IMR-90 (cell line): ENCODE measurements at regions not wholly inside any gene's neighbourhood (a gene's known extent, or its start where the extent isn't known, plus 50 kb on each side); places are given as distances from the start of the nearest gene placed in this dataset.

Experiments
- BHLHE40 ChIP-seq: fragments of 150-350 bp; IDR thresholded peaks from 2 replicates; pipeline ENCODE4 v1.6.1; 2016; ENCODE audit warnings: mild to moderate bottlenecking, low read depth, low read length
- CEBPB ChIP-seq: IDR thresholded peaks from 2 replicates; pipeline ENCODE4 v1.6.1; 2012; ENCODE audit warnings: low read depth, low read length, improper control_type of control experiment
- CTCF ChIP-seq: conservative IDR thresholded peaks from 2 replicates; pipeline ENCODE4 v1.5.1; 2012; ENCODE audit warnings: mild to moderate bottlenecking, low read depth, low read length, improper control_type of control experiment
- ELK1 ChIP-seq: fragments of 150-350 bp; IDR thresholded peaks from 2 replicates; pipeline ENCODE4 v1.6.1; 2016; ENCODE audit warnings: low read depth, mild to moderate bottlenecking, low read length, moderate library complexity, borderline replicate concordance
- FOS ChIP-seq: fragments of 150-350 bp; IDR thresholded peaks from 2 replicates; pipeline ENCODE4 v1.6.1; 2016; ENCODE audit warnings: low read depth, low read length
- MAFK ChIP-seq: IDR thresholded peaks from 2 replicates; pipeline ENCODE4 v1.6.1; 2012; ENCODE audit warnings: low read depth, low read length, improper control_type of control experiment
- MXI1 ChIP-seq: IDR thresholded peaks from 2 replicates; pipeline ENCODE4 v1.6.1; 2012; ENCODE audit warnings: low read depth, mild to moderate bottlenecking, low read length, moderate library complexity, borderline replicate concordance
- NFE2L2 ChIP-seq: fragments of 150-350 bp; IDR thresholded peaks from 2 replicates; pipeline ENCODE4 v1.6.1; 2016; ENCODE audit warnings: low read depth, mild to moderate bottlenecking, low read length
- POLR2A ChIP-seq: IDR thresholded peaks from 2 replicates; pipeline ENCODE4 v1.6.1; 2012; ENCODE audit warnings: mild to moderate bottlenecking, low read depth, low read length
- RAD21 ChIP-seq: IDR thresholded peaks from 2 replicates; pipeline ENCODE4 v1.6.1; 2012; ENCODE audit warnings: low read length, improper control_type of control experiment
- RFX5 ChIP-seq: IDR thresholded peaks from 2 replicates; pipeline ENCODE4 v1.8.0; 2012; ENCODE audit warnings: low read depth, mild to moderate bottlenecking, low read length, moderate library complexity
- SMC3 ChIP-seq: fragments of 150-350 bp; IDR thresholded peaks from 2 replicates; pipeline ENCODE4 v1.6.1; 2016; ENCODE audit warnings: low read depth, mild to moderate bottlenecking, antibody characterized with exemption, low read length, moderate library complexity
- USF2 ChIP-seq: fragments of 150-350 bp; IDR thresholded peaks from 2 replicates; pipeline ENCODE4 v1.6.1; 2017; ENCODE audit warnings: mild to moderate bottlenecking, antibody characterized with exemption, low read length, low read depth

- TF ChIP-seq POLR2A (no peak), CTCF (no peak), USF2 (no peak), BHLHE40 (no peak), CEBPB (no peak), MAFK (no peak), RFX5 (no peak), MXI1 (no peak), ELK1 (no peak), SMC3 (no peak), FOS (no peak), RAD21 (no peak), NFE2L2 (no peak)
These were observed 56.7 kb upstream of the UQCRFS1 start for GRCh38 chr19:29269641-29270040.
